IPS-NIHi7 (cell line): ENCODE measurements at regions not wholly inside any gene's neighbourhood (a gene's known extent, or its start where the extent isn't known, plus 50 kb on each side); places are given as distances from the start of the nearest gene placed in this dataset.

Experiments used
- DNase-seq: peaks from one replicate; pipeline ENCODE4 v3.0.0; 2012; ENCODE audit warnings: mixed read lengths; ENCODE audit errors: extremely low spot score

DNA sequence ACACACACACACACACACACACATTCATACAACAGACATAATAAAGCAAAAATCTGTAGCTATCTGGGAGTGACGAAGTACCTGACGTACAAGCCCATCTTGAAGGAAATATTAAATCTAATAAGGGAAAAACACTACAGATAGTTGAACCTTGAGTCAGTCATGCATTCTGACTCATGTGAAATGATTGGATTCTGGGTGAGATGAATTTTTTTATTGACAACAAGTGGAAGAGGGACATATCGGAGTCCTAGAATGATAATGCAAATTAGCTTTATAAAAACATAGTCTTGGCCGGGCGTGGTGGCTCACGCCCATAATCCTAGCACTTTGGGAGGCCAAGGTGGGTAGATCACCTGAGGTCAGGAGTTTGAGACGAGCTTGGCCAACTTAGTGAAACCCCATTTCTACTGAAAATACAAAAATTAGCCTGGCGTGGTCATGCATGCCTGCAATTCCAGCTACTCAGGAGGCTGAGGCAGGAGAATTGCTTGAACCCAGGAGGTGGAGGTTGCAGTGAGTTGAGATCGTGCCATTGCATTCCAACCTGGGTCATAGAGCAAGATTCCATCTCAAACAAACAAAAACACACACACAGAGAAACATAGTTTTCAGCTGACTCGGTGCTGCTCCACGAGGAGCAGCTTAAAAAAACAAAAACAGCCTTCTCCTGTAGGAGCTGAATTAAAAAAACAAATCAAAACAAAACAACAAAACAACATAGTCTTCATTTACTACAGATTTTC lies 154.4 kb upstream of the MKLN1 start:
- no peak for DNase-seq

GRCh38 chr7:131174391-131174790 lies 153.3 kb upstream of the MKLN1 start:
- no peak for DNase-seq

DNA sequence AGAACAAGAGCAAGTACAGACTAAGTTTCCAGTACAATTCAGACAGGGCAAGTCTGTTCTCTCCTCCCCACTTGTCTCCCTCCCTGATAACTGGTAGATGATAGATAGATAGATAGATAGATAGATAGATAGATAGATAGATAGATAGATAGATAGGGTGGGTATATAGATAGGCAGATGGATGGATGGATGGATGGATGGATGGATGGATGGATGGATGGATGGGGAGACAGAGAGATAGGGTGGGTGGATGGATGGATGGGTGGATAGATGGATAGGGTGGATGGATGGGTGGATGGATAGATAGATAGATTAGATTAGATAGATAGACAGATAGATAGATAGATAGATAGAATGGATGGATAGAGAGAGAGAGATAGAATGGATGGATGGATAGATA lies 152.8 kb upstream of the MKLN1 start:
- no peak for DNase-seq

- DNase-seq, result no peak
These were observed 145.1 kb upstream of the MKLN1 start for GRCh38 chr7:131182446-131183058.

- DNase-seq, result no peak
These were observed 144.6 kb upstream of the MKLN1 start for GRCh38 chr7:131183072-131183471.

GRCh38 chr7:131183611-131184119 lies 144.0 kb upstream of the MKLN1 start:
- DNase-seq, result no peak

GRCh38 chr7:131186816-131187215 lies 140.9 kb upstream of the MKLN1 start:
- no peak for DNase-seq

GRCh38 chr7:131188367-131189339 lies 139.0 kb upstream of the MKLN1 start:
- DNase-seq, result no peak

- no peak for DNase-seq
These were observed 138.2 kb upstream of the MKLN1 start for GRCh38 chr7:131189488-131189887.

- DNase-seq, result peak; percentile 82
These were observed 137.5 kb upstream of the MKLN1 start for GRCh38 chr7:131190146-131190545.

GRCh38 chr7:131190581-131190980 lies 137.1 kb upstream of the MKLN1 start:
- no peak for DNase-seq

DNA sequence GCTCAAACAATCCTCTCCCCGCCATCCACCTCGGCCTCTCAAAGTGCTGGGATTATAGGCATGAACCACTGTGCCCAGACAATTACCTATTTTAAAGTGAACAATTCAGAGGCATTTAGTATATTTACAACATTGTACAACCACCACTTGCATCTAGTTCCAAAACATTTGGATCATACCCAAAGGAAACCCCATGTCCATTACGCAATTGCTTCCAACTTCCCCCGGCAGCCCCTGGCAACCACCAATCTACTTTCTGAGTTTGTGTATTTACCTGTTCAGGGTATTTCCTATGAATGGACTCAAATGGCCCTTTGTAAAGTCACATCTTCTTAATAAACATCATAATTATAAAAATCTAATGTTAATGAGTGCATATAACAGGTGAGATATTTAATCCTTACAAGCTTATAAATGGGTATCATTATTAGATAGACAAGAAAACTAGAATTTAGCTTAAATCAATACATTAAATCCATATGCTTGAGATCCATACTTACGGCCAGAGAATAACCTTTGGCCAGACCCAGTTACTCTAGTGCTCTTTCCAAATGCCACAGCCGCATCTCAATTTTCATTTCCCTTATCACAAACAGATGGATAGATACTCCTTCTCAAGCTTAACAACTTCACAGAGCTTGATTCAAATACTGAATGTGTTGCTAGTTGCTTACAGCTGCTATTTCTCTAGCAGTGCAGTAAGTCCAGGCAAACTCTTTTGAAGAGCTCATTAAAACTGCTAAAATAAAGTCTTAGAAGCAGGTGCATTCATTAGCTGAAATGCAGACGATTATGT lies 133.4 kb upstream of the MKLN1 start:
- DNase-seq, result no peak

GRCh38 chr7:131196803-131197202 lies 130.9 kb upstream of the MKLN1 start:
- DNase-seq, result peak; percentile 52

GRCh38 chr7:131197920-131198615 lies 129.6 kb upstream of the MKLN1 start:
- no peak for DNase-seq

- DNase-seq, result no peak
These were observed 125.2 kb upstream of the MKLN1 start for GRCh38 chr7:131202451-131202850.

- DNase-seq, result no peak
These were observed 124.2 kb upstream of the MKLN1 start for GRCh38 chr7:131203291-131203976.

GRCh38 chr7:131208777-131209176 lies 118.9 kb upstream of the MKLN1 start:
- DNase-seq, result no peak

DNA sequence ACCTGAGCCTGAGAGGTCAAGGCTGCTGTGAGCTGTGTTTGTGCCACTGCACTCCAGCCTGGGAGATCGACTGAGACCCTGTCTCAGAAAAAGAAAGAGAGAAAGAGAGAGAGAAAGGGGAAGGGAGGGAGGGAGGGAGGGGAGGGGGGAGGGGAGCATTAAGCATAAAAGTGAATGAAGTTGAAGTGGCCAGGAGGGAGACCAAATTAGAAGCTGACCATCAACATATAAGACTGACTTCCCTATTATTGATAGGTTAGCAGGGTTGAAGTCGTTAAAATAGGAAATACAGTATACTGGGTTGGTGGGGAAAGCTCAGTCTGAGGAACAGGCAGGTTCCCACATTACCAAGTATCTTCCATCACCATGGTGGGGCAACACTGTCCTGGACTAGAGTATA lies 117.1 kb upstream of the MKLN1 start:
- DNase-seq, result no peak

DNA sequence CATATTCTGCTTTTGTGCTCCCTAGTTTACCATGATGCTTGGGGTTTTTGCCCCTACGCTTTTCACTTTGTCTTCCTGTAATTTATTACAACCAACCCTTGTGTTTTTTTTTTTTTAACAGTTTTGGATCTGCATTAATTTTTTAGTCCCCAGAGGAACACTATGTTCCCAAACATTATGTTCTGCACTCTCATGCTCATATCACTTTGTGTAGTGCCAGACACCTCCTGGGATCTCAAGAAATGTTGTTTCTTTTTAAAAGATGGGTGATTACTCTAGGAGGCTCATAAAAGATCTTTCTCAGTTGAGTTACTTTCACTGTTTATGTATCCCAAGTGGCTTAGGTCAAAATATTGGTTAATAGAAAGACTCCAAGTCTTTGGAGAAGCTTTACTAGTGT lies 116.2 kb upstream of the MKLN1 start:
- DNase-seq, result no peak

- peak; percentile 82 for DNase-seq
These were observed 115.6 kb upstream of the MKLN1 start for GRCh38 chr7:131212114-131212513.
